GM13977 (cell line): ENCODE measurements at regions not wholly inside any gene's neighbourhood (a gene's known extent, or its start where the extent isn't known, plus 50 kb on each side); places are given as distances from the start of the nearest gene placed in this dataset.

ENCODE experiments used
- DNase-seq: peaks from one replicate; pipeline ENCODE4 v3.0.0; 2012; ENCODE audit warnings: low spot score
- in situ Hi-C: fragments of 300-500 bp; cut with MboI; formaldehyde crosslinking; loops from one replicate; pipeline ENCODE4 v1.12.0; 2022; ENCODE audit warnings: low sequenced_read_pairs, low pct_unique_long_range_greater_than_20kb, mixed read lengths, inconsistent platforms; ENCODE audit not compliant: unreplicated experiment
- TF ChIP-seq, protein P1 (sequence below): IDR thresholded peaks from 2 replicates; pipeline ENCODE4 v1.5.1; 2012; ENCODE audit warnings: mild to moderate bottlenecking, control low read depth; ENCODE audit not compliant: insufficient read depth; ENCODE audit errors: extremely low read depth, missing control alignments

DNA sequence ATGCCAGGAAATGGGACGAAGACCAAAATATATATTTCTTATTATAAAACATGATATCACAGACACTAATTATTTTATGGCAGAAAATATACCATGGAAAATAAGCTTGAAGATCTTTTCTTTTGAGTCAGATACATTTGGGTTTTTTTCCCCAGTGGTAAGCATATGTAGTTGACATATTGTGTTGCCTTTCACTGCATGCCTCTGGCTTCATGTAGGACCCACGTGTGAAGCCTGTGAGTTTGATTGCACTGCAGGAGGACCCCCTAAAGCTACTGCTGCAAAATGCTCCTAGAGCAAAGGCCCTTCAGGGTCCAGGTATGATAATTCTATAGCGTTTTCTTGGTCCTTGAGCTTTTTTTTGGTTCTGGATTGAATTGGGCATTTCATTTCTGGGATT is 190.7 kb upstream of the KIRREL3 start:
- in situ Hi-C loops: no loop called here
- TF ChIP-seq, protein P1, sequence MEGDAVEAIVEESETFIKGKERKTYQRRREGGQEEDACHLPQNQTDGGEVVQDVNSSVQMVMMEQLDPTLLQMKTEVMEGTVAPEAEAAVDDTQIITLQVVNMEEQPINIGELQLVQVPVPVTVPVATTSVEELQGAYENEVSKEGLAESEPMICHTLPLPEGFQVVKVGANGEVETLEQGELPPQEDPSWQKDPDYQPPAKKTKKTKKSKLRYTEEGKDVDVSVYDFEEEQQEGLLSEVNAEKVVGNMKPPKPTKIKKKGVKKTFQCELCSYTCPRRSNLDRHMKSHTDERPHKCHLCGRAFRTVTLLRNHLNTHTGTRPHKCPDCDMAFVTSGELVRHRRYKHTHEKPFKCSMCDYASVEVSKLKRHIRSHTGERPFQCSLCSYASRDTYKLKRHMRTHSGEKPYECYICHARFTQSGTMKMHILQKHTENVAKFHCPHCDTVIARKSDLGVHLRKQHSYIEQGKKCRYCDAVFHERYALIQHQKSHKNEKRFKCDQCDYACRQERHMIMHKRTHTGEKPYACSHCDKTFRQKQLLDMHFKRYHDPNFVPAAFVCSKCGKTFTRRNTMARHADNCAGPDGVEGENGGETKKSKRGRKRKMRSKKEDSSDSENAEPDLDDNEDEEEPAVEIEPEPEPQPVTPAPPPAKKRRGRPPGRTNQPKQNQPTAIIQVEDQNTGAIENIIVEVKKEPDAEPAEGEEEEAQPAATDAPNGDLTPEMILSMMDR: no peak
- DNase-seq: no peak

DNA sequence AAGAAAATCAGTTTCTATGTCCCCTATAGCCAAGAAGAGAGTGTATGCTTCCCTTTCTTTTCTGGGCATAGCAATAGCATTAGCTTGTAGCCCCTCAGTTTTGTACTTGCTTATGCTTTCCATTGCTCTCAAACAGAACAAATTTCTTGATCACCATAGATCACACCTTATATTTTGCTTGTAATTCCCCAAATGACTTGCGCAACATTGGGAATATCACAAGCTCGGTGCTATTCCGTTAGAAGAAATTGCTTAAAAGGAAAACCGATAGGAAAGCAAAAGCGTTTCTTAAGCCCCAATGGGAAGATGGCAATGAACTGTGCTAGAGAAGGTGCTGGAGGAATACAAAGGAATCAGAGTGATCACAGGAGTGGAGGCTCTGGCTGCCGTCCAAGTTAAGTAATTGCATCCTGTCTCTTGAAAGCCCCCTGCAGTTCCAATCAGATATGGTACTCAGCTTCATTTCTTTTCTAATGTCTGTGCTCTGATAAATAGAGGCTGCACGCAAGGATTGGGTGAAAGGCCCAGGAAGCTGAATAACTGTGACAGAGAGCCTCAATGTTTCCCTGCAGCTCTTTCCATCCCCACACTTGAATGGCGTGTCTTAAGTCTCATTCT is 182.1 kb upstream of the KIRREL3 start:
- no peak for DNase-seq

GRCh38 chr11:127157225-127157624 is 156.7 kb upstream of the KIRREL3 start:
- TF ChIP-seq, protein P1: no peak
- in situ Hi-C loops: no loop called here
- no peak for DNase-seq

More for the DNA sequence above, 182.1 kb upstream of the KIRREL3 start:
- TF ChIP-seq, protein P1: no peak
- in situ Hi-C loops: no loop called here

- DNase-seq: no peak
- TF ChIP-seq, protein P1: no peak
- in situ Hi-C loops: no loop called here
These were observed 148.8 kb upstream of the KIRREL3 start for GRCh38 chr11:127149410-127149809.

DNA sequence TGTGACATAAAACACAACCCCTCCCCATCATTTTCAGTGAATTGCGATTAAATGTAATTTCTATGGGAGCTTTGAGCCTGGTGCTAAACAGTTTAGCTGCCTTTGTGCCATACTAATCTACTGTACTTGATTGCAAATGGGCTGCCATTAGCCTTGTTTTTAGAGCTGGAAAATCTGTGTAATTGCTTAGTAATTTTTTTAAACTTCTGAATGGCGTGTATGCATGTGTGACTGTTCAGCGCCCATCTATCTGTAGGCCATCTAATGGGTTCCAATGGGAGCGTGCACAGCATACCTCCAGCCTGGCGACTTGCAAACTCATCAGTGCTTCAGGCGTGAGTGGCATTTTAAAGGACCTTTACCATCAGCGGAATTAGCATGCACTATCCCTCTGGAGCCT is 142.7 kb upstream of the KIRREL3 start:
- in situ Hi-C loops: no loop called here
- no peak for DNase-seq
- TF ChIP-seq, protein P1: no peak

GRCh38 chr11:127138613-127139012 is 138.0 kb upstream of the KIRREL3 start:
- in situ Hi-C loops: no loop called here
- TF ChIP-seq, protein P1: no peak
- DNase-seq: no peak
